ENCODE measurements at regions not wholly inside any gene's neighbourhood (a gene's known extent, or its start where the extent isn't known, plus 50 kb on each side); places are given as distances from the start of the nearest gene placed in this dataset.

GRCh38 chr7:12868027-12868426 is 180.6 kb downstream of the ARL4A start:
- TF ChIP-seq TAF1 (IDR thresholded peaks at IDR 0.05; ENCODE audit: low read depth) (no peak), RAD21 (IDR thresholded peaks at IDR 0.05; ENCODE audit: low read depth) (no peak), TEAD4 (IDR thresholded peaks at IDR 0.05) (no peak), EP300 (IDR thresholded peaks at IDR 0.05; ENCODE audit: borderline replicate concordance) (no peak), REST (IDR thresholded peaks at IDR 0.05; ENCODE audit: low read depth) (no peak), NFIC (IDR thresholded peaks at IDR 0.05) (no peak)
- TF ChIP-seq, protein P1, sequence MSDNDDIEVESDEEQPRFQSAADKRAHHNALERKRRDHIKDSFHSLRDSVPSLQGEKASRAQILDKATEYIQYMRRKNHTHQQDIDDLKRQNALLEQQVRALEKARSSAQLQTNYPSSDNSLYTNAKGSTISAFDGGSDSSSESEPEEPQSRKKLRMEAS (IDR thresholded peaks at IDR 0.05): no peak
